Epidermal melanocyte (primary cell): ENCODE measurements at regions not wholly inside any gene's neighbourhood (a gene's known extent, or its start where the extent isn't known, plus 50 kb on each side); places are given as distances from the start of the nearest gene placed in this dataset.
A peak's percentile ranks its signal among the peaks of the same experiment; 100 is the strongest.
"Not testable (repeated sequence)": the region's sequence is repeated elsewhere in the genome, so short reads cannot be mapped to it uniquely, and the experiment has no call there.

Experiments
- DNase-seq: peaks from one replicate; pipeline ENCODE4 v3.0.0; 2011; ENCODE audit warnings: low spot score; ENCODE audit not compliant: insufficient read length

- DNase-seq, result peak; percentile 61
Measured at GRCh38 chr7:25069900-25070443, 55.1 kb downstream of the CYCS start.

DNA sequence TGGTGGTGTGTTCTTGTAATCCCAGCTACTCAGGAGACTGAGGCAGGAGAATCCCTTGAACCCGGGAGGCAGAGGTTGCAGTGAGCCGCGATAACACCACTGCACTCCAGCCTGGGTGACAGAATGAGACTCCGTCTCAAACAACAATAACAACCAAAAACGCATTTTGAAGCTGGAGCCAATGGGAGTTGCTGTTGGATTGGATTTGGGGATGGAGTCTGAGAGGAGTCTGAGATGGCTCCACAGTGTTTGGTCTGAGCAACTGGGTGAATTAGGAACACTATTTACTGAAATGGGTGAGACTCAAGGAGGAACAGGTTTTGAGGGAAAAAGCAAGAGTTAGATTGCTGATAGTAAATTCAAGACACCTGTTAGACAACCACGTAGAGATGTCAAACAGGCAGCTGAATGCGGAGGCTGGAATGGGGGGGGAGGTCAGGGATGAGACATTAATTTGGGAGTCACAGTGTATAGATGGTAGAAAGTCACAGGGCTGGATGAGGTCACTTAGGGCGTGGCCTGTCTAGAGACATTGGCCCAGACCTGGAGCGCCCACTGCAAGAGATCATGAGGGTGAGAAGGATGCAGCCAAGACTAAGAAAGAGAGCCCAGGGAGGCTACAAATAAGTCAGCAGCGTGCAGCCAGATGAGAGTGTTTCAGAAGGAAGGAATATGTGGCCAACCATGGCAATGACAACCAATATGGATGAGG, 56.4 kb downstream of the CYCS start:
- no peak for DNase-seq

DNA sequence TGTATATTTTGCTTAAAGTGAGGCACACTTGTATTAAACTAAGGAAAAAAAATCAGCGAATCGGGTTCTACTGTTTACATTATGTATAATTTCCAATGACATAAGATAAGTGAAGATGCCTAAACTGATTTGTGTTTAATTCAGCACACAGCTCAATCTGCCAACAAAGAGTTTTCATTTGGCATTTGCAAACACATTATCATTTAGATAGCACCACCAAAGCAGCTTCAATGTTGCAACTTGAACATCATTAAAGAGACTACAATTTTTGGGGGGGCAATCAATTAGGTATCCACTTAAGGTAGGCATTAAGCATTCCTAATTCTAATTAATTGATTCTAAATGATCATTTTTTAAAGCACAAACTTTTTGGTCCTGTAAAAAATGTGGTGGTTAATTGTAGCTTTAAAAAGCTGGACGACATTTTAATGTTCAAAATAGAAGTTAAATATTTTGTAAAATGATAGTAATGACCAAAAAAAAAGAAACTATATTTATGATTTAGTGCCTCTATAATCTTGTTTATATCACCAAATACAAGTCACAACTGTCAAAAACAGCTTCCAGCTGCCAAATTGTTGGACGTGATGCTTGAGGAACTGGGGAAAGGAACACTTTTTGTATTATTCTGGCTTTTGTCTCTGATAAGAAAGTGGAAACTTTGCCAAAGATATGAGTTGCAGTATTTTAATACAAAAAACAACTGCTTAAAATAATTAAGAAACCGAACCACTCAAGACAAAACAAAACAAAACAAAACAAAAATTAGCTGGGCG, 57.1 kb downstream of the CYCS start:
- DNase-seq, result no peak

GRCh38 chr7:25066253-25066652, 58.8 kb downstream of the CYCS start:
- no peak for DNase-seq

DNA sequence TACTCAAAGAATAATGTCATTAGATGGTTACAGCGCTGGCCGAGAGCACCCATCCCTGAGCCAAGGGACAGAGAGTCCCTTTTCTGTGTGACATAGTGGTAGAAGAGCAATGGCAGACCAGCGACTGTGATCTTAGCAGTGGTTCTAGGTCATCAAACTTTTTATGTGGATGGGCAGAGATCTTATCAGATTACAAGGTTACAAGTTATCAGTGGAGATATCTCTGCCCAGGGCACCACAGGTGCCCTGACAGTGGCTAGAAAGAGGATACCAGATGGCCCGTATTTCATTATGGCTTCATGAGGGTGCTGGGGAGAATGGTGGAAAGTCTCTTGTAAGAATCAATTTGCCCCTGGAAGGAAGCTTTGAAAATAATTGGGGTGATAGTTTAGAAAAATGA, 62.7 kb downstream of the CYCS start:
- no peak for DNase-seq

- no peak for DNase-seq
Measured at GRCh38 chr7:25060487-25061055, 64.5 kb downstream of the CYCS start.

DNA sequence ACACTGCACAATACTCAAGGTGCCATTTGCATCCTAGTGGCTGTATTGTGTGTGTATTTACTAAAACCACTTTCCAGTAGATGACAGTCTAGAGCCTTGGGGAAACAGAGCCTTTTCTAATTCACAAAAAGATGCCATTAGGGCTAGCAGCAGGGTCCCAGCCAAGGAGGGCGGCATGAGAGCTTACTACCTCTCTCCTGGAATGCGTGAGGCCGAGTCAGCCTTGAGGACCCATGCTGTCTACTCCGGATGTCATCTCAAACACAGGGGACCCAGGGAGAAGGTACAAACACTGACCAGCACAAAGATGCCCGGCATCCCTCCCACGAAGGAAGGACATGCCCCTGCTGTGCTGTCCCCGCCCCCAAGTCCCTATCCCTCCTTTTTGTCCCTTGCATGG, 65.5 kb downstream of the CYCS start:
- no peak for DNase-seq

DNA sequence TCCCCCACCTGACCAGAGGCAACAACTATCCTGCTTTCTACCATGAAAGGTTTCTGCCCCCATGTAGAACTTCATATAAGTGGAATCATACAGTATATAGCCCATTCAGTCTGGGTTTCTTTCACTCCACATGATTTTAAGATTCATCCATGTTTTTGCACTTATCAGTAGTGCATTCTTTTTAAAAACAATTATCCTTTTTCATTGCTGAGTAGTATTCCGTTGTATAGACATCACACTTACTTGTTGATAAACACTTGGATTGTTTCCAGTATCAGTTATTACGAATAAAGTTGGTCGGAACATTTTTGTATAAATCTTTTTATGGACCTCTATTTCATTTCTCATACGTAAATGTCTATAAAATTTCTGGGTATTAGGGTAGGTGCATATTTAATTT, 68.7 kb downstream of the CYCS start:
- no peak for DNase-seq

- no peak for DNase-seq
Measured at GRCh38 chr7:25055520-25056220, 69.4 kb downstream of the CYCS start.

DNA sequence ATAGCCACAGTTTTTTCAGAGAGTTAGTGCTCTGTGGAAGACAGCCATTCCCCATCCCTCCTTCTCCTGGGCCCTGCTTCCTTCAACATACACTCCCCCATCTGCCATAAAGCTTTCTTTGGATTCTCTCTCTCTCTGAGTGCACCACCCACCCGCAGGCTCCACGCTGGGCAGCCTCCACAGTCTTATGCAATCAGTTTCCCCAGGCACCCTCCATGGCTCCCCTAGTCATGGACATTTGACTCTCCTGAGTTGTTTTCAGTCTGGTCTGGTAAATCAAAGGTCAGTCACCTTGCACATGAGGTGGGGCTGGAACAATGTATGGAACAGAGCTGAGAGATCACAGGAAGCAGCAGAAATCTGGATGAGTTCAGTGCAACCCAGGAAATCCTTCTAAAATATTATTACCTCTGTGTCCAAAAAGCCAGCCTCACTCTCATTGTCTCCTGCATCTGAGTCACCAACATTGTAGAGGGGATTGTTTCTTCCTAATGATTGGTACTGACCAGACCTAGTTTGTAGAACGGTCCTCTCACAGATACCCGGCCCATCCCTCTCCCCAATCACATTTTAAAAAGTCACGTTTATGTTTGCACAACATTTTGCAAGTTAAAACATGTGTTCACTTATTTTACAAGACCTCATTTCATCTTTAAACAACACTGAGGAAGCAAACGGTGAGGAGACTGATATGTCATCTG, 70.1 kb downstream of the CYCS start:
- DNase-seq, result no peak

DNA sequence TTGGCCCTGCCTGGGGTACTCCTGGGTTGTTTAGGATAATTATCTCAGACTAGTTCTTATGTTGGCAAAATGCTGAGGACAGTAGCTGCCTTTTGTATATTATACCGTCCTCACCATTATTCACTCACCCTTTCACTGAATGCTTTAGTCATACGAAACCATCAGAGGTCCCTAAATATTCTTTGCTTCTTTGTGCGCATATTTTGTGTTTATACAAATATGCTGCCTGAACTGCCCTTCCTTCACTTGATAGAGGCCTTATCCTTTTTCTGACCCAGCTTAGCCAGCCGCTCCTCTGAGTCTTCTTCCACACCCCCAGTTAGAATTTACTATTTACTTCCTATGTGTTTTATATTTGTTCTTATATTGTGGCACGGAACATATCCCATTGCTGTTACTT, 70.2 kb upstream of the OSBPL3 start:
- DNase-seq, result no peak

DNA sequence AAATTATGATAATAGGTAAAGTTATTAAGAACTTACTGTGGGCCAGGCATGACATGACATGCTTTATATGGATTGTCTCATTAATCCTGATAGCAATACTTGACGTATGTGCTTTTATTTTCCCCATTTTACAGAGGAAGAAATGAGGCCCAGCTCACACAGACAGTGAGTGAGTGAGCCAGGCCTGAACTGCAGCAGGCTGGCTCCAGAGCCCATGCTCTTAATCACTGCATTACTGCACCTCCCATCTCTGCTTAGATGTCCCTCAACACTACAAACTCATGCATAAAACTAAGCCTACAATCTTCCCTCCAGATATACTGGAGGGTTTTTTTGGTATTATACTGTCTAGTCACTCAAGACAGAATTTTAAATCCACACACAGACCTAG, 68.5 kb upstream of the OSBPL3 start:
- DNase-seq, result no peak

- DNase-seq, result not testable (repeated sequence)
Measured at GRCh38 chr7:25047571-25048443, 67.8 kb upstream of the OSBPL3 start.

GRCh38 chr7:25037325-25037724, 57.3 kb upstream of the OSBPL3 start:
- DNase-seq, result no peak

DNA sequence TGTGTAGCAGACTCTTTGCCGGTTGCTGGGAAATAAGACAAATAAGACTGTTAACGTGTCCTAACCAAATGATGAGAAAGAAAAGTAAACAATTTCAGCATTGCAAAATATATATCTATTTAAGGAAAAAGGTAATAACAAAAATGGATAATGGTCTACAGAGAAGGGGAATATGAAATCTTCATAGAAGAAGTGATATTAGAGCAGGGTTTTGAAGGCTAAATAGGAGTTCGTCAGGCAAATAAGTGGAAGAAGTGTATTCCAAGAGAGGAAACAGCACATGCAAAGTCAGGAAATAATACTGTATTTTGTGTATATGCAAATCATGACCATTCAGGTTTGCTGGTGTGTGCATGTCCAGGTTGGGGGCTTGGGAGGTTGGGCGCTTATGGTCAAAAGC, 55.3 kb upstream of the OSBPL3 start:
- DNase-seq, result no peak

DNA sequence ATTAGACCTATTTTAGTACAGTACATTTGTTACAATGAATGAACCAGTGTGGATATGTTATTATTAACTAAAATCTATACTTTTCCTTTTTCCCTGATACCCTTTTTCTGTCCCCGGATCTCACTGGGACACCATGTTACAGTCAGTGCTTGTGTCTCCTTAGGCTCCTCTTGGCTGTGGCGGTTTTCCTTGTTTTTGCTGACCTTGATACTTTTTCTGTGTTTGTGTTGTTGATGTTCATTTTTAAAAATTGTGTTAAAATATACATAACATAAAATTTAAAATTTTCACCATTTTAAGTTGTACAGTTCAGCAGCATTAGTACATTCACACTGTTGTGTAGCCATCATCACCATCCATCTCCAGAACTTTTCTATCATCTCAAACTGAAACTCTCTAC, 54.2 kb upstream of the OSBPL3 start:
- no peak for DNase-seq

DNA sequence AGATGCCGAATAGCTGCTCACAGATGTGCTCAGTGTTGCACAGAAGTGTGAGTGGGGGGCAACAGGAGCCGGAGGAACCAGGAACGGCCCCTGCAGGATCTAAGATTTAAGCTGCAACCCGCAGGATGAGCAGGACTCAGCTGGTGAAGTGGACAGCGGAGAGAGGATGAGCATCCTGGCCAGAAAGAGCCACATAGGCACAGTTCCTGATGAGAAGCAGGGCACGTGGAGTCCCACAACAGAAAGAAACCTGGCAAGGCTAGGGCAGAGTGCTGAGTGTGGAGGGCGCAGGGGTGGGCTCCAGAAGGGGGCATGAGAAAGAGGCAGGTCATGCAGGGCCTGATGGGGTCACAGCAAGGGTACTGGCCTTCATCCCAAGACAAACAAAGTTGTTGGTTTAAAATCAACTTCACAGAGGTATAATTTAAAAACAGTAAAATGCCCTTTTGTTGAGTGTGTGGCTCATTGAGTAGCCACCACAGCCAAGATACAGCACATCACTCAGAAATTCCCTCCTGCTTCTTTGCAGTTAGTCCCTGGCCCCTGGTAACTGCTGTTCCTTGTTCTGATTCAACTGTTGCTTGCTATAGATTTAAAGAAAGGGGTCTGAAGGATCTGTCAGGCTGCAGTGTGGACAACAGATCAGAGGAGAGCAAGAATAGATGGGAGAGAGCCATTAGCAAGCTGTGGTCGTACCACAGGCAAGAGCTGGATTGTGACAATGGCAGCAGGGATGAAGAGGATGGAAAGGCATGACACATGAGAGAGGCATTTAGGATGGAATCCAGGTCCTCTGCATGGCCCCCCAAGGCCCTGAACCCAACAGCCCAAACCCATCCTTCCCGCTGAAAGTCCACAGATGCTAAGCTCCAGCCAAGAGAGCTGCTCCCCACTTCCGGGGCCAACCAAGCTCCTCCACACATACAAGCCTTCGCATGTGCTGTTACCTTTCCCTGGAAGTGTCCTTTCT, 53.1 kb upstream of the OSBPL3 start:
- no peak for DNase-seq

DNA sequence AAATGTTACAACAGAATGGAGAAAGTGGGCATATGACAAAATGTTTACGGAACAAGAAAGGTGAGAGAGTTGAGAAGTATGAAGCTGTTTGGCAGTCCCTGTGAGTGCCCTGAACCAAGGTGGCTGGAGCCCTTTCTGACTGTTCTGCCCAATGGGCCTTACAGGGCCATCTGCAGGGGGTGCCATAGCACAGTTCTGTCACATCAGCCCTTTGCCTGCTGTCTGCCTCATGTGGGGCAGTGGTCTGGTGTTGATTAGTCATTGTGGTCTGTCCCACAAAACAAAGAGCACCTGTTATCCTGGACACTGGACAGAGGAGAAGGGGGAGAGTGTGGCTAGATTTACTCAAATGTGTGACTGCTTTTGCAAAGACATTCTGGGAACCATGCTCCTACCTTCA, 51.5 kb upstream of the OSBPL3 start:
- no peak for DNase-seq

DNA sequence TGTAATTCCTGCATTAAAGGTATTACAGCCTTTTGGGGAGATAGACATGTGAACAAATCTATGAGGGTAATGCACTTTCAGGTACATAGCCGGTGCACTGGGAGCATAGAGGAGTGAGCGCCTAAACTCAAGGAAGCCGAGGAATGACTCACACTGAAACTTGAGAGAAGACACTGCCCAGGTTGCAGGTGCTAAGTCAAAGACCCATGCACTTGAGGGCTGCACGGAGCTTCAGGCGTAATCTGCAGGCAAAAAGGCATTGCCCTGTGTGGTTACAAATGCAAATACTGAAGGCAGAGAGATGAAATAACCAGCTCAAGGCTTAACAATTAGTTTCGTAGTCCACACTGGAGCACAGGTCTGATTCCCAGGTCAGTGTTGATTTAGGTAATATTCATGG, 51.0 kb upstream of the OSBPL3 start:
- DNase-seq, result no peak
